NK-92 treated with Interleukin-12 subunit alpha and Interleukin-12 subunit beta, amount 100 ng/mL, for 24 hours (cell line): ENCODE measurements at regions not wholly inside any gene's neighbourhood (a gene's known extent, or its start where the extent isn't known, plus 50 kb on each side); places are given as distances from the start of the nearest gene placed in this dataset.

ENCODE experiments used
- DNase-seq: peaks from one replicate; lab custom pipeline; 2025; lab: John Stamatoyannopoulos, UW

GRCh38 chr2:220434385-220434784 lies 807.0 kb downstream of the SLC4A3 start:
- no peak for DNase-seq

DNA sequence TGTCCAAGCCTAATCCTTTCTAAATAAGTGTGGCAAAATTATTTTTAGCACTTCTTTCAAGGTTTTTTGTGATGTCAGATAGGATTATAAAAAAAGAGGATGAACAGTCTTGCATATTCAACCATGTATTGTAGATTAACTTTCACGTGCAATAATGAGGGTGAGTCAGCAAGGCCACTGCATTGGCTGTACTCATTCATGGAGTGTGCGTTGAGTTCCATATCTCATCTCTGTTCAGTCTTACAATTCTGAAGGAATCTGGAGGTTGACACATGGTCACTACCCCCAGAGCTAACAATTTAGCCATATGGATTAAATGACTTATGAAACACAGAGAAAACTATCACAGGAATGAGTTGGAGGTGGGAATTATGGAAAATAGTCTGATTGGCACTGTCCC lies 810.5 kb downstream of the SLC4A3 start:
- DNase-seq, result no peak

GRCh38 chr2:220440731-220441130 lies 813.3 kb downstream of the SLC4A3 start:
- no peak for DNase-seq

DNA sequence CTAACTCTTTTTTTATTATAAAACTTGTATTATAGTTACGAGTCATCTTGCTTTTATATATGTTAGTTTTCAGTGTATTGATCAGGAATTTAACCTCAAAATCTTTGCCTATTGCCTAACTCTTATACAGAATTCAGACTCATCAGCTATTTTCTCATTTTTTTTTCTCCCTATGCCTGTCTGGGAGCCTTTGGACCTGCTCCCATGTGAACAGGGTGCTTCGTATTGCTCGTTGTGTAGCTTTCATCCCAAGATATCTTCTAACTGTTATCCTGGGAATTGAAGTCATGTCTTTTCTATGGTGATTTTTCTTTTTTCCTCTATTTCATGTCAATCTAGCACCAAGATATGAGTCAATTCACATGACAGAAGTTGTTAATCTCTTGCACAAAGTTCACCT lies 814.0 kb downstream of the SLC4A3 start:
- no peak for DNase-seq

DNA sequence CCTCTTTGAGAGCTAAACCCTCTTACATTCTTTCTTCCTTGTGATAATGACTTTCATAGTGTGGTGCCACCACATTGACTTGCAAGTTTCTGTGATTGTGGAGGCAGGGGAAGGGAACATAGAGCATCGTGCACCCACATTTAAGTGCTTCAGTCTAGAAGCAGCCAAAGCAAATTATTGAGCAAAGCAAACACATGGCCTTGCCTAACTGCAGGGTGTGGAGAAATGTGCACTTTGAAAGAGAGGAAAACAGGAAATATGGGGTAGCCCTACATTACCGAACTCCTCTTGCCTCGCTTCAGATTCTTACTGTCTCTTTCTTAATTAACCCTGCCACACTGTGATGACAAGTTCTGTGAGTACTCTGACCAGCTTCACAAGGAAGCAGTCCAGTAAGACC lies 814.6 kb downstream of the SLC4A3 start:
- no peak for DNase-seq

- no peak for DNase-seq
Measured at GRCh38 chr2:220445429-220446105, 818.1 kb downstream of the SLC4A3 start.

DNA sequence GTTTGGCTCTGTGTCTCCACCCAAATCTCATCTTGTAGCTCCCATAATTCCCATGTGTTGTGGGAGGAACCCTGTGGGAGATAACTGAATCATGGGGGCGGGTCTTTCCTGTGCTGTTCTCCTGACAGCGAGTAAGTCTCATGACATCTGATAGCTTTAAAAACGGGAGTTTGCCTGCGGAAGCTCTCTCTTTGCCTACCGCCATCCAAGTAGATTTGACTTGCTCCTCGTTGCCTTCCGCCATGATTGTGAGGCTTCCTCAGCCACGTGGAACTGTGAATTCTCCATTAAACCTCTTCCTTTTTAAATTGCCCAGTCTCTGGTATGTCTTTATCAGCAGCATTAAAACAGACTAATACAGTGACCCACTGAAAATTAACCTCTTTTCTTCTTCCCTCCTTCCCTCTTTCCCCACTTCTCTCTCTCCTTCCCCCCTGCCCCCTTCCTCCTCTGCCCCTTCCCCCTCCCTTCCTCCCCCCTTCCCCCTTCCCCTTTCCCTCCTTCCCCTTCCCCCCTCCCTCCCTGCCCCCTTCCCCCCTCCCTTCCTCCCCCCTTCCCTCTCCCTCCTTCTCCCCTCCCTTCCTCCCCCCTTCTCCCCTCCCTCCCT lies 818.8 kb downstream of the SLC4A3 start:
- DNase-seq, result no peak

- DNase-seq, result no peak
Measured at GRCh38 chr2:220450846-220451245, 823.4 kb downstream of the SLC4A3 start.

GRCh38 chr2:220451438-220451837 lies 824.0 kb downstream of the SLC4A3 start:
- DNase-seq, result no peak

DNA sequence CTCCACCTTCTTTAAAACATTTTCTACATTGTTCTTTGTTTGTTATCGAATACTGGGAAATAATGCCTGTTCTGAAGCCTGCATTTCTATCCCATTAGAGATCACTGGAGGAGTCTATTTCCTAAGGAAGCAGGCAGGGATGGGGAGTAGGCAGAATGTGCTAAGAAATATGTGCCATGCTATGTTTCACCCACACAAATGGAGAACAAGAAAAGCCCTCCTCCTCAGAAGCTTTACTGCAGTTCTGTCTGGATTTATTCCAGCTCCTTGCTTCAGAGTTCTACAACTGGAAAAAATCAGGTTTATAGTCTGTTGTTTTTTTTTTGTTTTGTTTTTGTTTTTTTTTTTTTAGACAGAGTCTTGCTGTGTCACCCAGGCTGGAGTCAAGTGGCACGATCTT lies 825.1 kb downstream of the SLC4A3 start:
- no peak for DNase-seq

DNA sequence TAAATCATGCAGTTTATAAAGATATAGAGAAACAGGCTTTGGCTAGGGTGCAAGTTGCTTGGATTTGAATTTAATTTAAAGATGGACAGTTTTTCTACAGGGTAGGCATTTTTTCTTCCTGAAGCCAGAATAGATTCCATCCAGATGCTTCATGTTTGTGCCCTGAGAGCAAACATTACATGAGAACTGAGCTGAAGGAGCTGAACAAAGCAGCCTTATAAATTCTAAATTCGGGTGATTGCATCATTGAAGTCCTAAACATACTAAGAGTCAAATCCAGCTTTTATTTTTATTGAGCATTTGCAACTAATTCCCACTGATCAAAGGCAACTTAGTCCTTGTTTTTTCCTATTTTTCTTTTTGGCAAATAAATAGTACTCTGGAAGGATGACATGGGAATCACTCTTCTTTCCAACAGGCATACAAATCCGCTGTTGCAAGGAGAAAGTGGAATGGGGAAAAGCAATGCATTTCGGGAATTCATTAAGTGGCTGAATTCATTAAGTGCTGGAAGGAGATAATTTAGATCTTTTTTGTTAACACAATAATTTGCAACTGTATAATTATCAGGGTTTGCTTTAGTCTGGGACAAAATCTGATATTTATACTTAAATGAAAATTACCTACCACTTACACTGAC lies 828.0 kb downstream of the SLC4A3 start:
- DNase-seq, result no peak

- DNase-seq, result no peak
Measured at GRCh38 chr2:220458051-220458450, 830.6 kb downstream of the SLC4A3 start.

DNA sequence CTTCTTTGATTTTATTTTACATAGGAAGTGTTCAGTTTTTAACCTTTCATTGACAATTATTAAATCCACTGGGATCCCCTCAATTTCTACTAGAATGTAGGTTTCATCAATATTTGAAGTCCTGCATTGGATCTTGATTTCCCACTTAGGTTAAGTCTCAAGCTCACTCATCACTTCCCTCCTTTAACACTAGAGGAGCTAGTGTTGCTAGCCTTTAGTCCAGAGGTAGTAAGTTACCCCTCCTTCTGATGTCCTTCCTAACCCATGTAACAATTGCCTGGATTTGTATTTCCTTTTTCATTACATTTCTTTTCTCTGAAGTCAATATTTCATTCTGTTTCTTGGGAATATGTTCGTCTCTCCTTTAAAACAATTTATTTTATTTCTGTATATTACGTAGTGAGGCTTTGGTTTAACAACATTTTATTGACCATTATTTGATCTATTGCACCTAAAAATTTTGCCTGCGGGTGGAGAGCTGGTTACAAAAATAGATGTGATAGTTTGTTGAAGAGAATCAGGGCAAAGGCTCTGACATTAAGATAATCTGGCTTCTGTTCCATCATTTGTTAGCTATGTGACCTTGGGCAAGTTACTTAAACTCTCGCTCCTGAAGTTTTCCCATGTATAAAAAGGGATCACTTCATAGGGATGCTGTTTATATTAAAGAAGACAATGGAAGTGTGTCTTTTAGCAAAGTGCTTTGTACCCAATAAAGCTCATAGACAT lies 833.0 kb downstream of the SLC4A3 start:
- no peak for DNase-seq

- no peak for DNase-seq
Measured at GRCh38 chr2:220463876-220464275, 836.4 kb downstream of the SLC4A3 start.

DNA sequence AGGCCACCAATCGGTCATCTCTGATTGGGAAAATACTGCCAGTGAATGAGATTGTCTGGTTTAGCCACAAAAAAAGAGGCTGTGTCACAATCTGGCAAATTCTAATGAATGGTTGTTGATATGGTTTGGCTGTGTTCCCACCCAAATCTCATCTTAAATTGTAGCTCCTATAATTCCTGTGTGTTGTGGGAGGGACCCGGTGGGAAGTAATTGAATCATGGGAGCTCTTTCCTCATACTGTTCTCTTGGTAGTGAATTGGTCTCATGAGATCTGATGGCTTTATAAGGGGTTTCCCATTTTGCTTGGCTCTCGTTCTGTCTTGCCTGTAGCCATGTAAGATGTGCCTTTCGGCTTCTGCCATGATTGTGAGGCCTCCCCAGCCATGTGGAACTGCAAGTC lies 838.3 kb downstream of the SLC4A3 start:
- no peak for DNase-seq

GRCh38 chr2:220466251-220466691 lies 838.8 kb downstream of the SLC4A3 start:
- no peak for DNase-seq

DNA sequence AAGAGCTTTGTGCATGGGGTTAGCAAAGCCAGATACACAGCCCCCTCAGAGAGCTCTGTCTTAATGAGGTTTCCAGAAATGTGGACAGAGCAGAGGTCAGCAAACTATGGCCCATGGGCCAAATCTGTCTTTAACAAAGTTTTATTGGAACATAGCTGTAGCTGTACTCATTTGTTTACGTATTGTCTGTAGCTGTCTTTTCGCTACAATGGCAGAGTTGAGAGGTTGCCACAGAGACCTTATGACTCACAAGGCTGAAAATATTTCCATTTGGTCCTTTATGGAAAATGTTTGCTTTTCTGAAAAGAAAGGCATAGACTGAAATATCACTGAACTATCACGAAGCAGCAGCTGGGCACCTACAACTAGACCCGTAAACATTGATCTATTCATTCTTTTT lies 841.8 kb downstream of the SLC4A3 start:
- no peak for DNase-seq

DNA sequence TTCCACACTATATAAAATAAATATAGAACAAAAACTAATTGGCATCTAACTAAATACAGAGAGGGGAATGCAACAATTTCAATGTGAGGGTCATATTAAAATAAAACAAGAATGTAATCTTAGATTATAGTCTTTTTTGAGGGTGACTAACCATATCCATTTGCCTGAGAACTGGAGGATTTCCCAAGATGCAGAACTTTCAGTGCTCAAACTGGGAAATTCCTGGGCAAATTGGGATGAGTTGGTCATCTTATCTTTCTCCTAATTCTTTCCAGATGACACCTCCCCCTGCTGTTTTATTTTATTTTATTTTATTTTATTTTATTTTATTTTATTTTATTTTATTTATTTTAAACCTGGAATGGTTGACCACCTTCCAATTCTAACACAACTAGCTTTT lies 846.2 kb downstream of the SLC4A3 start:
- DNase-seq, result no peak

GRCh38 chr2:220476877-220477276 lies 849.4 kb downstream of the SLC4A3 start:
- DNase-seq, result no peak

GRCh38 chr2:220478305-220479058 lies 851.1 kb downstream of the SLC4A3 start:
- DNase-seq, result no peak

DNA sequence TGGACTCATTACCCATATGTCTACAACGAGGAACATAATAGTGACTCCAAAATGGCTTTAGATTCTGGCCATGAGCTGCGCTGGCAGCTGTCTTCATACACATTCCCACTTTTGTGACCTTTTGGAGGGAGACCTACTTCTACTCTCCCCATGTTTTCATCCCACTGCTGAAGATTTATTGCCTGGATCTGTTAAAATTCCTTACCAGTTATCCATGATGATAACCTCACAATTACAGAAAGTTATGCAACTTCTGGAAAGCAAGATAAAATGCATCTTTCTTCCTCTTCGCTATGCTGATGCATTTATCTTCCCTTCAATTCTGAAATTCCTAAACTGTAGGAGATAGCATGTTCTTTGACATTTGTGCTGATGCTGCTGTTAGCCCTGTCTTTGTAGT lies 855.3 kb downstream of the SLC4A3 start:
- no peak for DNase-seq

- DNase-seq, result no peak
Measured at GRCh38 chr2:220489121-220489520, 861.7 kb downstream of the SLC4A3 start.
